AG09319 (cell line): ENCODE measurements at regions not wholly inside any gene's neighbourhood (a gene's known extent, or its start where the extent isn't known, plus 50 kb on each side); places are given as distances from the start of the nearest gene placed in this dataset.

Source experiments
- DNase-seq: peaks from one replicate; pipeline ENCODE4 v3.0.0-alpha.2; 2010; ENCODE audit warnings: low read depth; ENCODE audit errors: extremely low read depth
- CTCF ChIP-seq: IDR thresholded peaks from 2 replicates; pipeline ENCODE4 v1.5.1; 2011; ENCODE audit warnings: low read depth, mild to moderate bottlenecking, inconsistent platforms, low read length, moderate library complexity

GRCh38 chr9:1957856-1958255 is 57.3 kb upstream of the SMARCA2 start:
- no peak for DNase-seq
- TF ChIP-seq CTCF, result no peak

GRCh38 chr9:1959371-1959770 is 55.8 kb upstream of the SMARCA2 start:
- no peak for DNase-seq
- no peak for TF ChIP-seq CTCF

- no peak for DNase-seq
- TF ChIP-seq CTCF, result no peak
Measured at GRCh38 chr9:1960342-1961042, 54.7 kb upstream of the SMARCA2 start.

GRCh38 chr9:1962122-1962521 is 53.0 kb upstream of the SMARCA2 start:
- no peak for TF ChIP-seq CTCF
- no peak for DNase-seq

- no peak for TF ChIP-seq CTCF
- DNase-seq, result no peak
Measured at GRCh38 chr9:1962588-1963106, 52.5 kb upstream of the SMARCA2 start.

- TF ChIP-seq CTCF, result no peak
- DNase-seq, result no peak
Measured at GRCh38 chr9:1964093-1964492, 51.1 kb upstream of the SMARCA2 start.
